Esophagus muscularis mucosa (tissue), 3 donors: ENCODE measurements at regions not wholly inside any gene's neighbourhood (a gene's known extent, or its start where the extent isn't known, plus 50 kb on each side); places are given as distances from the start of the nearest gene placed in this dataset.

Experiments
- CTCF ChIP-seq, 3 experiments: fragments of 200-600 bp in 2 of 3; fragments of 450-650 bp in 1 of 3; sonication (generic) in 2 of 3; IDR thresholded peaks; one replicate each; pipeline ENCODE4 v1.5.1; 2017 to 2019; ENCODE audit warnings: antibody characterized with exemption in 3 of 3, mild to moderate bottlenecking in 2 of 3, moderate library complexity in 1 of 3
- EP300 ChIP-seq: sonication (generic); formaldehyde crosslinking; IDR thresholded peaks from one replicate; pipeline ENCODE4 v1.6.1; 2017; ENCODE audit warnings: antibody characterized with exemption

- TF ChIP-seq CTCF (IDR thresholded peaks at IDR 0.05) (no peak), EP300 (no peak)
These were observed 839.5 kb downstream of the EPHA3 start for GRCh38 chr3:89946884-89947283.
